ENCODE measurements at regions not wholly inside any gene's neighbourhood (a gene's known extent, or its start where the extent isn't known, plus 50 kb on each side); places are given as distances from the start of the nearest gene placed in this dataset.

- DNase-seq (ENCODE audit: low spot score): no peak
Observed at GRCh38 chr11:97430877-97431276, 1041.1 kb downstream of the JRKL start.

DNA sequence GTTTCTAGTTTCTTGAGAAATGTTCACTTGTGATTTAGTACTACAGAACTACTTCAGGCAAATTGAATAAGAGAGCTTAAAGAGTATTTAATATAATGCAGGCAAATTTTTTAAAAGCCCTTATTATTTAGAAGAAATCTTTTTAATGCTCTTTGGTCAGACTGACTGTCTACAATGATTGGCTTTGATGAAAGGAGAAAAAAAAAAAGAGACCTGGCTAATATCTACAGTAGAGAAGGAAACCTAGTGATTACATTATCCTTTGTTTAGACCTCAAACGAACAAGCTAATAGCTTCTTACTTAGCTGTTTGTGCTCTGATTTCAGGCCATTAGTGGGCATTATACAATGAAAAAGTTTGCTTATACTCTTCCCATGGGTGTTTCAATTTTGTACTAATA lies 1043.1 kb downstream of the JRKL start:
- no peak for DNase-seq (ENCODE audit: low spot score)

DNA sequence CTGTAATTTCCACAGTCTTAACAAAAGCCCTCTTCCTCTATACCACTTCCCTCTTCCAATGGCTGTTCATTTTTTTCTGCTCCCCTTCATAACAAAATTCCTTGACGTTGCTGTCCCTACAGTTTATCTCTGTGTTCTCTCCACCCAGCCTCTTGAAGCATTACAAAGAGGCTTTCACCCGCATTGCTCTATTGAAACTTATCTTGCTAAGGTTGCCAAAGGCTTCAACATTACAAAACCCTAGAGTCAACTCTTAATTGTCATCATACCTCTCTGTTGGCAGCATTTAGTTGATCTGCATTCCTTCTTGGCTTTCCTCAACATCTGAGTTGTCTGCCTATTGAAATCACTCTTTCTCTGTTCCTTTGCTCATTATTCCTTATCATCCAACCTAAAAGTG lies 1055.7 kb downstream of the JRKL start:
- no peak for DNase-seq (ENCODE audit: low spot score)

- no peak for DNase-seq (ENCODE audit: low spot score)
Observed at GRCh38 chr11:97451441-97451840, 1061.6 kb downstream of the JRKL start.

- no peak for DNase-seq (ENCODE audit: low spot score)
Observed at GRCh38 chr11:97454988-97455387, 1065.2 kb downstream of the JRKL start.

DNA sequence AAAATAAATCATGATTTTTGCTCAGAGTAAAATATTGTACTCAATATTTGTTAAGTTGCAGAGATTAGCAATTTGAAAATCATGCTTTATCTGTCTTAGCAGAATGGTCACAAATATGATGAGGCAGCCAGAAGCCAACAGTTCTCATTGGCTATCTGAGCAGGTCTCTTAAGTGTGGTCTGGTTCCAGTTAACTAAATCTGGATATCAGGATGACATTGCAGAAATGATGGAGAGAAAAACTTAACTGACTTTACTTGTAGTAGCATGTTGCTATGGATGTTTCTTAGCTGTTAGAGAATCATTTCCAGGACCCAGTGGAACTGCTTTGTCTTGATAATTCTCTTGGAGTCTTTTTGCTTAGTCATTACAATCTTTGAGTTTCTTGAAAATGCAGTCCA lies 1070.3 kb downstream of the JRKL start:
- no peak for DNase-seq (ENCODE audit: low spot score)

- no peak for DNase-seq (ENCODE audit: low spot score)
Observed at GRCh38 chr11:97461044-97461880, 1071.4 kb downstream of the JRKL start.

DNA sequence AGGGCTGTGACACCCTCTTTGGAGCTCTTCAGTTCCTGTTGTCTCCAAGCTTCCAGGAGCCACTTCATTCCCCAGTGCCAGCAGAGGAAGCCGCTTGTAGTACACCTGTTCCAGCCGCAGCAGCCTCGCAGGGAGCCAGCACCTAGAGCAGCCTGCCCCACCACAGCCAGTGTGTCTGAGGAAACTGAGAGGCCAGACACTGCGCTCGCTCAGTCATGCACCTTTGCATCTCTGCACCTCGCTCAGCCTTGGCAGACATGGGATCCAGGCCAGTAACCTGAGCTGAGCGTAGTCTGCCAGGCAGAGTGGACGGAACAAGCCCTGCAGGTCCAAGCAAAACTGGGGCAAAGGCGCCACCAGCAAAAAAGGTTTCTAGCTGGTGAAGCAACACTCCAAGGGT lies 1072.1 kb downstream of the JRKL start:
- DNase-seq (ENCODE audit: low spot score): no peak

DNA sequence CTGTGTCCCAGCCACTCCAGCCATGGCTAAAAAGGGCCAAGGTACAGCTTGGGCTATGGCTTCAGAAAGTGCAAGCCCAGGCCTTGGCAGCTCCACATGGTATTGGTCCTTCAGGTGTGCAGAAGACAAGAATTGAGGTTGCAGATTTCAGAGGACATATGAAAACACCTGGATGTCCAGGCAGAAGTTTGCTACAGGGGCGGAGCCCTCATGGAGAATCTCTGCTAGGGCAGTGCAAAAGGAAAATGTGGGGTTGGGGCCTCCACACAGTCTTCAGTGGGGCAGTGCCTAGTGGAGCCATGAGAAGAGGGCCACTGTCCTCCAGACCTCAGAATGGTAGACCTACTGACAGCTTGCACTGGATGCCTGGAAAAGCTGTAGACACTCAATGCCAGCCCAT lies 1074.1 kb downstream of the JRKL start:
- no peak for DNase-seq (ENCODE audit: low spot score)

DNA sequence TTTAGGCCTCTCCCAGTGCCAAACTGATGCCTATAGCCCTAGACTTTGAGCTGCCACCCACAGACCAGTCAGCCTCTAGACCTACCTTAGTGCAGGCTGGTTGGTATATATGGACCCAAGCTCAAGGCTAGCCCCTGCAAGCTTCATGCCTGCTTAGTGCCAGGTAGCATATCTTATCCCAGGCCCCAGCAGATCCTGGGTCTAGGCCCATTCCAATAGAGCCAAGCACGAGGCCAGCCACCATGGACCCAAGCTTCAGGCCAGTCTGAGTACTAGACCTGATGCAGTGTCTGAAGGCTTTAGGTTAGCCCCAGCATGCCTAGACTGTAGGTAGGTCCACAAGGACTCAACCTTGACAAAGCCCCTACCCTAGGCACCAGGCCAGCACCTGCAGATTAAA lies 1081.7 kb downstream of the JRKL start:
- no peak for DNase-seq (ENCODE audit: low spot score)

GRCh38 chr11:97487387-97487786 lies 1097.6 kb downstream of the JRKL start:
- DNase-seq (ENCODE audit: low spot score): no peak

DNA sequence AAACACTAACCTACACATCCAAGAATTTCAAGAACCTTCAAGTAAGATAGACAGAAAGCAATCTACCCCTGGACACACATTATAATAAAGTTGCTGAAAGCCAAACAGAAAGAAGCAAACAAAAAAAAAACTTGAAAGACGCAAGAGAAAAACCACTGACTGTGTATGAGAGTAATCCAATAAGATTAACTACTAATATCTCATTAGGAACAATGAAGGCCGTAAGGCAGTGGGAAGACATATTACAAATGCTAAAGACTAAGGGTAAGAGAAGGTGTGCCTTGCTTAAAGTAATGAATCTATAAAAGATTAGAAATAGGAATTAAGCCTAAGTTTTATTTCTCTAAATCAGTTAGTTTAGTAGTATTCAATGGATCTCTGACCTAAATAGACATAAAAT lies 1109.1 kb downstream of the JRKL start:
- DNase-seq (ENCODE audit: low spot score): no peak

- no peak for DNase-seq (ENCODE audit: low spot score)
Observed at GRCh38 chr11:97502201-97502600, 1112.4 kb downstream of the JRKL start.

DNA sequence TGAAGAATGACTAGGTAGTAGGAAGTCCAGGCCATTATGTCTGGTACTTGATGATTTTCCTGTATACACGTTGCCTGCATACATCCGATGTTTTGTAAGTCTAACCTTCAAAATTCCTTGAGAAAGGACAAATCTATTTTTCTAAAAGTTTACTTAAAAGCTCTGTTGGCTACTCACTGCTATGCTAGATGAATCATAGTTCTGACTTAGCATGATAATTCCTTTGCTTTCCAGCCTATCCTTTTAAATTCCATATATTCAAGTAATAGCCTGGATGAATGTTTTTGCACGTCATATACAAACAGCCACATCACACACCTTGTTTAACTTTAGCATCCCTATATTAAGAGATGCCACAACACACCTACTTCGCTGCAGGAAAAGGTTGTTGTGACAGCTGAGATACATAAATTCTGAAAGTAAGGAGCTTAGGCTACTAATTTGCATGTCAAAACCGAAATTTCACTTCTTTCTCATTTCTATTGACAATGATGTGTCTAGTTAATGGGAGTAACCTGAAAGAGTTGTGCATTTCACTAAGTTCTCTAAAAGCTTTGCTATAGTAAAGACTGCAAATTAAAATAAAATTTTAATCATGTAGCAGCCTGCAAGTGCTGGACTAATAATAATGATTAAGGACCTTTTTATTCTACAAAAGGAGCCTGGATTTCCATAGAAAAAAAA lies 1116.4 kb downstream of the JRKL start:
- DNase-seq (ENCODE audit: low spot score): no peak

DNA sequence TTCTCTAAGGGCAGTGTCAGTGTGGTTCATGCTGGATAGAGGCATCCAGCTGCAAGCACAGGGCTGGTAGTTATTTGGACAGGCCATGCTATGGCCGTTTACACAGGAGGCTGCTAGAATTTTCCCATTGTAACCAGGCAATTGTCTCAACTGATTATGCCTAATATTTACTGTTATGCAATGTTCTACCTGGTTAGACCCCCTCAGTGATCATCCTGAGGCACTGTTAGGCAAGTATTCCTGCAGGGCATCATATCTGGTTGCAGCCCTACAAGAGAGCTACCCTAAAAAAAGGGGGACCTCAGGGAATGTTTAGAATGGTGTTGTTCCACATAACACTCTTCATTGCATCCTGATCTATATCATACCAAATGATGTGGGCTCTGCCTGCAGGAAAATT lies 1124.6 kb downstream of the JRKL start:
- no peak for DNase-seq (ENCODE audit: low spot score)

GRCh38 chr11:97516688-97517087 lies 1126.9 kb downstream of the JRKL start:
- no peak for DNase-seq (ENCODE audit: low spot score)

DNA sequence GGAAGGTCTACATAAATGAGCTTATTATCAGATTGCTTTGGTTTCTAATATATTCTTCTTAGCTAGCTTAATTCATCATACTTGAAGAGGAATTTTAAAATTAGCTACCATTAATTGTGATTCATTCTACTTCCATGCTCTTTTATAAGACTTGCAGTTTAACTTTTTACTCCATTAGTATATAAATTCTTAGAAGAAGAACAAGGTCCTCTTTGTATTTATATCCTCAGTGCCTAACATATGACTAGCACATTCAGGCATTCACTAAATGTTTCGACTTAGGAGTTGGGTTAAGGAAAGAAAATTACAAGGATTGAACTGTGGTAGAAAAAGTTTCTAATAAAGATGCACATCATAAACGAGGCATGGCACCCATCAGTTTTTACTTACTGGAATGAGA lies 1135.5 kb downstream of the JRKL start:
- no peak for DNase-seq (ENCODE audit: low spot score)

DNA sequence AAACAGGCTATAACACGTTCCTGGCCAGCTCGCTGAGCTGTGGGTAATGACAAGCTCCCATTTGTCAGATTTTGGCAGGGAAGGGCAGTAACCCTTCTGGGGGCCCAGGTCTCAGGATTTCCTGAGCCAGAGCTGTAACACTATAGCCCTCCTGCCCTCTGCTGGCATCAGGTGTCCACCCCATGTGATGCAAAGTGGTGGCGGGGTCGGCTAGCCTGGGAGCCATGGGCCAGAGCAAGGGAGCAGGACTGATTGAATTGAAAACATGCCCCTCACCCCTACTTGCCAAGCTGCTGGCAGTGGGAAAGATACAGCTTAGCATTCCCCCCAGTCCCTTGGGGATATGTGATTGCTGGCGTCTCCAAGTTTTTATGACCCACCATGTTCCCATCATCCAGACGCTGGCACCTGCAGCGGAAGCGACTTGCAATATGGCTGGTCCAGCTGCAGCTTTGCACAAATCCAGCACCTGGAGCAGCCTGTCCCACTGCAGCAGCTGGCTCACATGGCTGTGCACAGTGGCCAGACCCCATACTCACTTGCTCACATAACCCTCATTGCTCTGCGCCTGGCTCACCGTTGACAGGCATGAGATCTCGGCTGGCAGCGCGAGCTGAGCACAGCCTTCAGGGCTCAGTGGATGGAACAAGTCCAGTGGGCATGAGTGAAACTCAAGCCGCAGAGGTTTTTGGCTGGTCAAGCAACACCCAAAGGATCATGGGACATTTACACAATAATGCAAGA lies 1147.8 kb downstream of the JRKL start:
- no peak for DNase-seq (ENCODE audit: low spot score)

DNA sequence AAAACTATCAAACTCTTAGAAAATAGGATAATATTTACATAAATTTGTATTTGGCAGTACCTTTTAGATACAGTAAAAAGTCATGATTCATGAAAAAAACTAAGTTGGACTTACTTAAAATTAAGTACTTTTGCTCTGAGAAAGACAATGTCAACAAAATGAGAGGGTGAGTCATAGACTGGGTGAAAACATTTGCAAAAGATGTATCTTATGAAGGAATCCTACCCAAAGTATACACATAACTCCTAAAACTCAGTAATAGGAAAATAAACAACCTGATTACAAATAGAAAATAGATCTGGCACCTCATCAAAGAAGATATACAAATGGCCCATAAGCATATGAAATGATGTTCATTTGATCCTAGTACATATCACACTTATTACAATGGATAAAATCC lies 1154.6 kb downstream of the JRKL start:
- no peak for DNase-seq (ENCODE audit: low spot score)

DNA sequence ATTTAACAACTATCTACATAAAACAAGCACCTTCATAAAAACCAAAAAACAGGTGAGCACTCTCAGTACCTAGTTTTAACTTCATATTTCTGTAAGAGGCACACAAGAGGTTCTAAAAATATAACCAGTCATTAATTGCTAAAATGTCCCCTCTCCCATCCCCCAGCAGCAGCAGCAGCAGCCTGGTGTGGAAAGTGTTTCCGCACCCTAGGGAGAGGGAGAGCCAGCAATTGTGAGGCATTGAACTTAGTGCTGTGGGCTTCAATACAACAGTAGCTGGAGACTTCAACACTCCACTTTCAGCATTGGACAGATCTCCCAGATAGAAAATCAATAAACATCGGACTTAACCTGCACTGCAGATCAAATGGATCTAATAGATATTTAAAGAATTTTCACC lies 1158.5 kb downstream of the JRKL start:
- no peak for DNase-seq (ENCODE audit: low spot score)

DNA sequence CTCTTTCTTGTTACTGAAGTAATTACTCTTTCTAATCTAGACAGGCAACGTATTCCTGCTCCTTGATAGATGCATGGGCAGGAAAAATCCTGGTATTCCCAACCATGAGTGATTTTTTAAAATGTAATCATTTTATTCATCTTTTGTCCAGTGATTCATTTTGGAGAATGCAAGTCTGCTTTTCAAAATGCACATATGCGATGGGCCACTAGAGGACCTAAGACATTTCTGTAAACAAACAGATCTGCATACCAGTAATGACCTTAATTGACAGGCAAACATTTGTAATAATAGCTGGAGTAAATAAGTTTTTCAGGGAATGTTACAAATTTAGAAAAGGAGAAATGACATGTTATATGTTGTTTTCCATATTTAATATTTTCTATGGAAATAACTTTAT lies 1167.6 kb downstream of the JRKL start:
- no peak for DNase-seq (ENCODE audit: low spot score)

DNA sequence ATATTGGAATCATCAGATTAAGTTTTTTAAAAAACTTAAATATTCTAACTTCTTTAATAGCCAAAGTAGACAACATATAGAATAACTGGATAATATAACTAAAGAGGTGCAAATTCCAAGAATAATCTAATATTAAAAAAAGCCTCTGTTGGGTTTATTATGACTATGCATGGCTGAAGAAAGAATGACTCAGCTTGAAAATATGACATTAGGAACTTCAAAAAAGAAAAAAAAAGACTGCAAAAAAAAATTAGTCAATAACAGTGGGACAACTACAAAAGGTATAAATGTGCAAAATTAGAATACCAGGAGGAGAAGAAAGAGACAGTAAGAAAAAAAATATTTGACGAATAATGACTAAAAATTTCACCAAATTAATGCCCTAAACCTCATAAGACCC lies 1178.0 kb downstream of the JRKL start:
- no peak for DNase-seq (ENCODE audit: low spot score)

DNA sequence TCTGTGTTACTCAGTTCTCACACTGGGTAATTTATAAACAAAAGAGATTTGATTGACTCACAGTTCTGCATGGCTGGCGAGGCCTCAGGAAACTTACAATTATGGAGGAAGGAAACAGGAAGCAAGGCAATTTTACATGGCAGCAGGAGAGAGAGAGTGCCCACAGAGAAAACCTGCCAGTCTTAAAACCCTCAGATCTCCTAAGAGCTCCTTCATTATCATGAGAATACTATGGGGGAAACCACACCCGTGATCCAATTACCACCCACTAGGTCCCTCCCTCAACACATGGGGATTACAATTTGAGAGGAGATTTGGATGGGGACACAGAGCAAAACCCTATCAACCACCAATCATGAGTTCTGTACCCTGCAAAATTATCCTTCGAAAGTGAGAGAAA lies 1180.8 kb downstream of the JRKL start:
- DNase-seq (ENCODE audit: low spot score): no peak
